ENCODE measurements at regions not wholly inside any gene's neighbourhood (a gene's known extent, or its start where the extent isn't known, plus 50 kb on each side); places are given as distances from the start of the nearest gene placed in this dataset.

- Histone ChIP-seq H3K9me2 (ENCODE audit: insufficient read depth) (no peaks in the 10 kb centered on the region), H4K20me1 (ENCODE audit: insufficient read depth) (no peaks in the 10 kb centered on the region), H3K4me1 (ENCODE audit: insufficient read depth) (0 out of 2 replicates have a peak, but pooled peaks cover 4% of the 10 kb centered on the region), H3K4me3 (no peak overlapping the region), H3F3A (ENCODE audit: insufficient read depth) (no peaks in the 10 kb centered on the region), H3K27me3 (replicated peaks; ENCODE audit: insufficient read depth) (no peaks in the 10 kb centered on the region; the same call in 1 of the 2 replicates), H3K27ac (no peak overlapping the region), H2AFZ (no peak overlapping the region), H3K4me2 (ENCODE audit: unreplicated experiment) (no peak overlapping the region), H3K9ac (no peak overlapping the region), H3K9me3 (ENCODE audit: low read depth) (no peaks in the 10 kb centered on the region), H3K36me3 (ENCODE audit: low read depth) (no peaks in the 10 kb centered on the region), H3K79me2 (ENCODE audit: insufficient read depth) (no peaks in the 10 kb centered on the region)
- in situ Hi-C loops (cut with MboI): no loop called here
- DNase-seq: no peak
- no peak for TF ChIP-seq EZH2phosphoT487 (IDR thresholded peaks at IDR 0.05; ENCODE audit: insufficient read depth, low read depth)
- TF ChIP-seq EZH2 (IDR thresholded peaks at IDR 0.05; ENCODE audit: insufficient read depth, poor library complexity, severe bottlenecking): no peak
Measured at GRCh38 chr14:38794677-38795076, 308.4 kb downstream of the SEC23A start.

- no peaks in the 10 kb centered on the region for H3F3A ChIP-seq (ENCODE audit: insufficient read depth)
- H3K27ac ChIP-seq: no peak overlapping the region
- TF ChIP-seq EZH2 (IDR thresholded peaks at IDR 0.05; ENCODE audit: insufficient read depth, poor library complexity, severe bottlenecking) (no peak), EZH2phosphoT487 (IDR thresholded peaks at IDR 0.05; ENCODE audit: insufficient read depth, low read depth) (no peak)
- no peaks in the 10 kb centered on the region for H3K9me3 ChIP-seq (ENCODE audit: low read depth)
- WGBS, 2 experiments (ENCODE audit: low coverage in 1 of 2, low lambda C conversion rate in 2 of 2, missing lambda C conversion rate in 2 of 2): 79 to 85% methylated on average over 3 of the region's 3 CpGs
- no peaks in the 10 kb centered on the region for H3K79me2 ChIP-seq (ENCODE audit: insufficient read depth)
- no peaks in the 10 kb centered on the region for H3K36me3 ChIP-seq (ENCODE audit: low read depth)
- 0 out of 2 replicates have a peak, but pooled peaks cover 4% of the 10 kb centered on the region for H3K4me1 ChIP-seq (ENCODE audit: insufficient read depth)
- no peaks in the 10 kb centered on the region; the same call in 1 of the 2 replicates for H3K27me3 ChIP-seq (replicated peaks; ENCODE audit: insufficient read depth)
- DNase-seq: no peak
- H3K9me2 ChIP-seq (ENCODE audit: insufficient read depth): no peaks in the 10 kb centered on the region
- in situ Hi-C loops (cut with MboI): no loop called here
- H2AFZ ChIP-seq: no peak overlapping the region
- H3K9ac ChIP-seq: no peak overlapping the region
- H4K20me1 ChIP-seq (ENCODE audit: insufficient read depth): no peaks in the 10 kb centered on the region
- no peak overlapping the region for H3K4me2 ChIP-seq (ENCODE audit: unreplicated experiment)
- no peak overlapping the region for H3K4me3 ChIP-seq
Measured at GRCh38 chr14:38791862-38792261, 311.2 kb downstream of the SEC23A start.

GRCh38 chr14:38790916-38791315, 312.1 kb downstream of the SEC23A start:
- no peak overlapping the region for H3K27ac ChIP-seq
- no peaks in the 10 kb centered on the region for H3K36me3 ChIP-seq (ENCODE audit: low read depth)
- no peaks in the 10 kb centered on the region for H3F3A ChIP-seq (ENCODE audit: insufficient read depth)
- H3K4me2 ChIP-seq (ENCODE audit: unreplicated experiment): no peak overlapping the region
- no peak overlapping the region for H3K9ac ChIP-seq
- no peaks in the 10 kb centered on the region for H4K20me1 ChIP-seq (ENCODE audit: insufficient read depth)
- no peaks in the 10 kb centered on the region; the same call in 1 of the 2 replicates for H3K27me3 ChIP-seq (replicated peaks; ENCODE audit: insufficient read depth)
- no peak for TF ChIP-seq EZH2 (IDR thresholded peaks at IDR 0.05; ENCODE audit: insufficient read depth, poor library complexity, severe bottlenecking)
- H3K9me3 ChIP-seq (ENCODE audit: low read depth): no peaks in the 10 kb centered on the region
- H3K9me2 ChIP-seq (ENCODE audit: insufficient read depth): no peaks in the 10 kb centered on the region
- peak; percentile 27 for DNase-seq
- H3K79me2 ChIP-seq (ENCODE audit: insufficient read depth): no peaks in the 10 kb centered on the region
- no peak overlapping the region for H2AFZ ChIP-seq
- WGBS, 2 experiments (ENCODE audit: low coverage in 1 of 2, low lambda C conversion rate in 2 of 2, missing lambda C conversion rate in 2 of 2): 4 to 8% methylated on average over 3 of the region's 3 CpGs
- H3K4me3 ChIP-seq: no peak overlapping the region
- H3K4me1 ChIP-seq (ENCODE audit: insufficient read depth): 0 out of 2 replicates have a peak, but pooled peaks cover 4% of the 10 kb centered on the region
- in situ Hi-C loops (cut with MboI): no loop called here

GRCh38 chr14:38789805-38790204, 313.2 kb downstream of the SEC23A start:
- no peak overlapping the region for H3K9ac ChIP-seq
- H3K9me2 ChIP-seq (ENCODE audit: insufficient read depth): no peaks in the 10 kb centered on the region
- H3K4me3 ChIP-seq: no peak overlapping the region
- H3K36me3 ChIP-seq (ENCODE audit: low read depth): no peaks in the 10 kb centered on the region
- TF ChIP-seq EZH2 (IDR thresholded peaks at IDR 0.05; ENCODE audit: insufficient read depth, poor library complexity, severe bottlenecking) (no peak), EZH2phosphoT487 (IDR thresholded peaks at IDR 0.05; ENCODE audit: insufficient read depth, low read depth) (no peak)
- H2AFZ ChIP-seq: no peak overlapping the region
- H3K27me3 ChIP-seq (replicated peaks; ENCODE audit: insufficient read depth): no peaks in the 10 kb centered on the region; the same call in 1 of the 2 replicates
- DNase-seq: peak; percentile 20
- no peaks in the 10 kb centered on the region for H3F3A ChIP-seq (ENCODE audit: insufficient read depth)
- H3K79me2 ChIP-seq (ENCODE audit: insufficient read depth): no peaks in the 10 kb centered on the region
- H3K4me1 ChIP-seq (ENCODE audit: insufficient read depth): 0 out of 2 replicates have a peak, but pooled peaks cover 4% of the 10 kb centered on the region
- no peaks in the 10 kb centered on the region for H4K20me1 ChIP-seq (ENCODE audit: insufficient read depth)
- H3K9me3 ChIP-seq (ENCODE audit: low read depth): no peaks in the 10 kb centered on the region
- WGBS, 2 experiments (ENCODE audit: low coverage in 1 of 2, low lambda C conversion rate in 2 of 2, missing lambda C conversion rate in 2 of 2): 2 to 4% methylated on average over 8 of the region's 8 CpGs
- in situ Hi-C loops (cut with MboI): no loop called here
- H3K27ac ChIP-seq: no peak overlapping the region
- H3K4me2 ChIP-seq (ENCODE audit: unreplicated experiment): no peak overlapping the region

- no peak overlapping the region for H3K9ac ChIP-seq
Measured at GRCh38 chr14:38788060-38788459, 315.0 kb downstream of the SEC23A start.

More at GRCh38 chr14:38788060-38788459, 315.0 kb downstream of the SEC23A start:
- Histone ChIP-seq H3K4me3 (no peak overlapping the region), H3K9me3 (ENCODE audit: low read depth) (no peaks in the 10 kb centered on the region), H3F3A (ENCODE audit: insufficient read depth) (no peaks in the 10 kb centered on the region), H3K4me1 (ENCODE audit: insufficient read depth) (0 out of 2 replicates have a peak, but pooled peaks cover 4% of the 10 kb centered on the region), H3K27me3 (replicated peaks; ENCODE audit: insufficient read depth) (no peaks in the 10 kb centered on the region; the same call in 1 of the 2 replicates), H3K4me2 (ENCODE audit: unreplicated experiment) (no peak overlapping the region), H3K79me2 (ENCODE audit: insufficient read depth) (no peaks in the 10 kb centered on the region), H4K20me1 (ENCODE audit: insufficient read depth) (no peaks in the 10 kb centered on the region), H3K36me3 (ENCODE audit: low read depth) (no peaks in the 10 kb centered on the region), H3K9me2 (ENCODE audit: insufficient read depth) (no peaks in the 10 kb centered on the region), H2AFZ (no peak overlapping the region), H3K27ac (no peak overlapping the region)
- 18 to 22% methylated on average over 4 of the region's 4 CpGs for WGBS, 2 experiments (ENCODE audit: low coverage in 1 of 2, low lambda C conversion rate in 2 of 2, missing lambda C conversion rate in 2 of 2)
- in situ Hi-C loops (cut with MboI): no loop called here
- TF ChIP-seq EZH2 (IDR thresholded peaks at IDR 0.05; ENCODE audit: insufficient read depth, poor library complexity, severe bottlenecking): no peak
- TF ChIP-seq EZH2phosphoT487 (IDR thresholded peaks at IDR 0.05; ENCODE audit: insufficient read depth, low read depth): no peak
- DNase-seq: peak; percentile 30

All from GM23248 (cell line).